ENCODE measurements at regions not wholly inside any gene's neighbourhood (a gene's known extent, or its start where the extent isn't known, plus 50 kb on each side); places are given as distances from the start of the nearest gene placed in this dataset.
"Not testable (repeated sequence)": the region's sequence is repeated elsewhere in the genome, so short reads cannot be mapped to it uniquely, and the experiment has no call there.

DNA sequence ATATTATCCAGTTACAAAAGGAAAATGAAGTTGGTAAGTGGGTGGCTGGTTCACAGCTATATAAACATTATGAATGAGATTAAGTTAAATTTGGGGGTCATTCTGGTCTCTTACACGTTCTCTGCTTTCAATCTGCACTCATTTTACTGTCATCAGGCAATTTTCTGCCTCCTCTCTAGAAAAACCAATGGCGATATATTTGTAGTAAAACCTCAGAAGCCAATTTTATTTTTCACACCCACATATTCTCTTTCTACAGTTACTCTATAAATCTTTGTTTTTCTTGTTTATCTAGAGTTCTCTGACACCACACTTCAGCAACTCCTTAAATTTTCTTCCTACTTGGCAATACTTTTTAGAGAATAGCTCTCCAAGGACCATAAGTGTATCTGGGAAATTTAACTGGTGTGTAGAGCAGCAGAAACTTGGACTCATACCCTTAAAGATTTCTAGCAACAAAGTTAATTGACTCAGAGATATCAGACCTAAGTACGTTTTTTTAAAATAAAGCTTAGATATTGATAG lies 926.9 kb downstream of the TMTC2 start:
- DNase-seq (ENCODE audit: low read depth in 2 of 2) = no peak

- DNase-seq (ENCODE audit: low read depth in 2 of 2) = no peak
These were observed 916.4 kb downstream of the TMTC2 start for GRCh38 chr12:83603106-83603505.

DNA sequence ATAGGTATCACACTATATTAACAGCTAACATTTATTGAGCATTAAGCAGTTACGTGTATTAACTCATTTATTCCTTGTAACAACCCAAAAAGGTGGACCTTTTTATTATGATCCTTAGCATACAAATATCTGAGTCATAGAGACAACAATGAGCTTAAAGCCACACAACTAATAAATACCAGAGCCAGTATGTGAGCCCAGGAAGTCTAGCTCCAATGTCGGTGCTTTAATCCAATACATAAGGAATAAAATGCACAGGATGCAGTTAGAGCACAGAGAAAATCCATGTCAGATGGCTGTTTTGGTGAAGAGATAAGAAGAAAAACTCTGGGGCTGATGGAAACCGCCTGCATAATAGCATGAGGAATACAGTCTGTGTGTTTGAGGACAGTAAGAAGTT lies 888.6 kb downstream of the TMTC2 start:
- DNase-seq (ENCODE audit: low read depth in 2 of 2) = no peak

DNA sequence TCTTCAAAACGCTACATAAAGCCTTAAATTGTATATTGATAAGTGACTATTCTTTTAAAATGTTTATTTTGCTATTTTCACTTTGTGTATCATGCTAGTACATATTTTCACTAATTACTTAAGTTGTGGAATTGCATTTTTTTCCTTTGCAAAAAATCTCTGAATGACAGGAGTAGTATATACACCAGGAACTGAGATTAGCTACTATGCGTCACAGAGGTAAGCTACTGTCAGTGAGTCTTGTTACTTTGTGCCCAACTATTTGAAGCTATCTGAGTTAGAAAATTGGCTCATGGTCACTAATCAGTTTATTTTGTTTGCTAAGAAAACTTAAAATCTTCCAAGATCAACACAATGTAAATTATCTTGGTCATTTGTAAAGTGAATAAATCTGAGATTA lies 887.4 kb downstream of the TMTC2 start:
- no peak for DNase-seq (ENCODE audit: low read depth in 2 of 2)

DNA sequence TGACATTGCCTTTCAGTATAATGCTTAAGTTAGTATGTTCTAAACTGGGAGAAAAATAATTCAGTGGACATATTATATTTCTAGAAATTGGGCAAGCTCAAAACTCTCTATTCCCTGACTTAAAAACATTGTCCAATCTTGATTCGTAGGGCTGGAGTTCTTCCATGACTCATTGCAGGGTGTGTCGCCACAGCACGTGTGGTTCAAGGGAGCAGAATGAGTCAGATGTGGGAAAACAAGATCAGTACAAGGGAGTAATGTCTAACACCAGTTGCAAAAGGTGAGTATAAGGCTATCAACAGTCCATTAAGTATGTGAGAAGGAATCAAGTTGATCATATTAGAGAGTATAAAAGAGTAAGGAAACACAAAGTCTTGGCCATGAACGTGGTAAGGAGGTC lies 887.0 kb downstream of the TMTC2 start:
- no peak for DNase-seq (ENCODE audit: low read depth in 2 of 2)

- no peak for DNase-seq (ENCODE audit: low read depth in 2 of 2)
These were observed 872.9 kb downstream of the TMTC2 start for GRCh38 chr12:83559650-83560049.

DNA sequence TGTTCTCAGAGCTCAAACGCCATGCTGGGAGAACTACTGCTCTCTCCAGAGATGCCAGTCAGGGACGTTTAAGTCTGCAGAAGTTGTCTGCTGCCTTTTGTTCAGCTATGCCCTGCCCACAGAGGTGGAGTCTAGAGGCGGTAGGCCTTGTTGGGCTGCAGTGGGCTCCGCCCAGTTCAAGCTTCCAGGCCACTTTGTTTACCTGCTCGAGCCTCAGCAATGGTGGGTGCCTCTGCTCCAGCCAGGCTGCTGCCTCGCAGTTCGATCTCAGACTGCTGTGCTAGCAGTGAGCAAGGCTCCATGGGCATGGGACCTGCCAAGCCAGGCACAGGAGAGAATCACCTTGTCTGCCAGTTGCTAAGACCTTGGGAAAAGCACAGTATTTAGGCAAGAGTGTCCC lies 869.3 kb downstream of the TMTC2 start:
- not testable (repeated sequence) for DNase-seq (ENCODE audit: low read depth in 2 of 2)

GRCh38 chr12:83541446-83541845 lies 854.7 kb downstream of the TMTC2 start:
- DNase-seq (ENCODE audit: low read depth in 2 of 2) = no peak

DNA sequence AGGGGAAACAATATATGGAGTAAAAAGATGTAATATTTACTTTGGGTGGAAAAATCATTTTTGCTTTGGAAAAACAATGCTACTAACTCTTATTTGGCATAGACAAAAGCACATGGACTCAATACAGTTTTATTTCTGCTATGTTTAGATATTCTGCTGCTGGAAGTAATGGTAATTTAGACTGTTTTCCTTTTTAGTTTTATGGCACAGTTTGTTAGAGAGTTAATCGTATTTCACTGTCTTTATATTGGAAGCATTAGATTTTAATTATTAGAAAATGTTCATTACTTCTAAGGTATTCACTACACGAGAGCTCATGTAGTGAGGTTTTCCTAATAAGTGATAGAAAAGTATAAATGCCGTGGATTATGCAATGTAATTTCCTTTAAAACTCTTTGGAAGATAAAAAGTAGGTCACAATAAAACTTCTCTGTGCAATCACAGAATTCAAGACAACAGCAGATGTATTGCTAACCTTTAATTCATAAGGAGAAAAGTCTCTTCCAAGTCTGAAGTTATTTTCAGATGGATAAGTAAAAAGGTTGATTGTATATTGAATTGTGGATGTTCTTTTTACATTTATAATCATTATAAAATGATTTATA lies 851.8 kb downstream of the TMTC2 start:
- no peak for DNase-seq (ENCODE audit: low read depth in 2 of 2)

GRCh38 chr12:83537428-83538053 lies 850.8 kb downstream of the TMTC2 start:
- DNase-seq (ENCODE audit: low read depth in 2 of 2) = no peak

- DNase-seq (ENCODE audit: low read depth in 2 of 2) = no peak
These were observed 849.8 kb downstream of the TMTC2 start for GRCh38 chr12:83536496-83536895.

- DNase-seq (ENCODE audit: low read depth in 2 of 2) = no peak
These were observed 841.9 kb downstream of the TMTC2 start for GRCh38 chr12:83528571-83528970.

GRCh38 chr12:83527810-83528209 lies 841.1 kb downstream of the TMTC2 start:
- DNase-seq (ENCODE audit: low read depth in 2 of 2) = no peak

DNA sequence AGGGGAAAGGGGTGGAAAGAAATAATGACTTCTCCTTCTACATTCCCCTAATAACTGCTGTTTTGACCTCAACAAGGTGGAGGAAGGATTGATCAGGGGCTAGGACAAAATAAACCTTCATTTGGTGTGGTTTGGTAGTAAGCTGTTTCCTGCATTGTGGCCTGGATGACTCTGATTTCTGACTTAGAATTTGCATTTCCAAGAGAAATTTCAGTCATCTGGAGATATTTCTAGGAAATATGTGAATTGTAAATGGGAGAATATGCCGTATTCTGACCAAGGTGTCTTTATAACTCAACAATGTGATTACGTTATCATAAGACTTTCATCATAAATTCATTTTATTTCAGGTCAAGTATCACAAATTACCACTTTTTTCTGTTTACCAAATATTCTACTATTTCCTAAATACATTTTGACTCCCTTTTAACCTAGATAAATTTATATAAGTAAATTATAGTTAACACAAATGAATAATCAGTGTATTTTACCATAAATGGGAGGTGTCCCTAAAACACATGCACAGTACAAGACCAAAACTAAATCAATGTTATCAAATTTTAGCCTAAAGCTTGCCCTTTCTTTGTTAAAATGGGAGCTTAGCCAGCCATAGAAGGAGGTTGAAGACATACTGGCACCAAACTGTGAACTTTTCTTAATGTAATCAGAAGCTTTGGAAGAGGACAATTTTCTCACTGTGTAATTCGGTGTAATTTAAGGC lies 828.8 kb downstream of the TMTC2 start:
- no peak for DNase-seq (ENCODE audit: low read depth in 2 of 2)

GRCh38 chr12:83514372-83514771 lies 827.7 kb downstream of the TMTC2 start:
- no peak for DNase-seq (ENCODE audit: low read depth in 2 of 2)

DNA sequence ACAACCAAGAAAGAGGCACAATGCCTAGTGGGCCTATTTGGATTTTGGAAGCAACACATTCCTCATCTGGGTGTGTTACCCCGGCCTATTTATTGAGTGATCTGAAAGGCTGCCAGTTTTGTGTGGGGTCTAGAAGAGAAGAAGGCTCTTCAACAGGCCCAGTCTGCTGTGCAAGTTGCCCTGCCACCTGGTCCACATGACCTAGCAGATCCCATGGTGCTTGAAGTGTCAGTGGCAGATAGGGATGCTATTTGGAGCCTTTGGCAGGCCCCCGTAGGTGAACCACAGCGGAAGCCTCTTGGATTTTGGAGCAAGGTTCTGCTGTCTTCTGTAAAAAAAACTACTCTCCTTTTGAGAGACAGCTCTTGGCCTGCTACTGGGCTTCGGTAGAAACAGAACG lies 820.1 kb downstream of the TMTC2 start:
- DNase-seq (ENCODE audit: low read depth in 2 of 2) = no peak

DNA sequence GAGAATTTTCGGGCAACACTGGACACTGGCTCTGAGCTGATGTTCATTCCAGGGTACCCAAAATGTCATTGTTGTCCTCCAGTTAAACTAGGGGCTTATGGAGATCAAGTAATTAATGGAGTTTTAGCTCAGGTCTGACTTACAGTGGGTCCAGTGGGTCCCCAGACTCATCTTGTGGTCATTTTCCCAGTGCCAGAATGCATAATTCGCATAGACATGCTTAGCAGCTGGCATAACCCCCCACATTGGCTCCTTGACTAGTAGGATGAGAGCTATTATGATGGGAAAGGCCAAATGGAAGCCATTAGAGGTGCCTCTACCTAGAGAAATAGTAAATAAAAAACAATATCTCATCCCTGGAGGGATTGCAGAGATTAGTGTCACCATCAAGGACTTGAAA lies 818.9 kb downstream of the TMTC2 start:
- no peak for DNase-seq (ENCODE audit: low read depth in 2 of 2)

GRCh38 chr12:83499894-83500293 lies 813.2 kb downstream of the TMTC2 start:
- DNase-seq (ENCODE audit: low read depth in 2 of 2) = not testable (repeated sequence)

DNA sequence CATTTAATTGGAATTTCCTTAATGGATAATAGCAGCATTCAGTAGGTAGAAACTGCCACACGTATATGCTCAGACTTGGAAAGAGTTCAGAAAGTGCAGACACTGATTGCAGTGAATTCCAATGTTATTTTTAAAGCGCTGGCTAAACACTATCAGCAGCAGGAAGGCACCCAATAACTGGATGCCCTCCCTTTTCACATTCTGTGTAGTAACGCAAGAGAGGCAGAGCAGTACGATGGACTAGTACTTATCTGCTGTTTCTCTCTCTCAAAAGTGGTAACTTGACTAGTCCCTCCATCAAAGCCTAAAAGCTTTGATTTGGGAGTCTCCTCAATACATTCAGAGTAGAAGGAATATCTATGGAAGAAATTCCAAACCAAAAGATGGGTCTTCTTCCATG lies 791.0 kb downstream of the TMTC2 start:
- no peak for DNase-seq (ENCODE audit: low read depth in 2 of 2)

GRCh38 chr12:83476695-83477690 lies 790.3 kb downstream of the TMTC2 start:
- no peak for DNase-seq (ENCODE audit: low read depth in 2 of 2)

GRCh38 chr12:83476006-83476405 lies 789.3 kb downstream of the TMTC2 start:
- DNase-seq (ENCODE audit: low read depth in 2 of 2) = no peak

DNA sequence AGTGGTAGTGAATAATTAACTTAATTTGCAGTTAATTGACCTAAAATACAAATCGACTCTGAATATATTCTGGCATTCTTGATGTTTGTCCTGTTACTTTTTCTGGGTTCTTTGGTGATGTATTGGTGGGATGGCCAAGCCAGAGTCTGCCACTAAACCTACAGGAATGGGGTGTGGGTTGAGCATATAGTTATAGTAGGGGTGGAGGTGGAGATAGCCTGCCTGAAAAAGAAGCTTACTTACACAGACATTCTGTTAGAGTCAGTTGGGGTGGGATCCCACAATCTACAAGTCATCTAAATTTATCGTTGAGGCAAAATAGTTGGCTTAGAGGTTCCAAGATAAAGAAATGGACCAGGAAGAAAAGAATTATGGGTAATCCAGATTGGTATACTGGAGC lies 787.7 kb downstream of the TMTC2 start:
- no peak for DNase-seq (ENCODE audit: low read depth in 2 of 2)

Measured in stimulated activated CD8-positive, alpha-beta memory T cell treated with anti-CD3 and anti-CD28 coated beads, Interleukin-2, amount 100 ng/mL, for 1 hour (primary cell).